ENCODE measurements at regions not wholly inside any gene's neighbourhood (a gene's known extent, or its start where the extent isn't known, plus 50 kb on each side); places are given as distances from the start of the nearest gene placed in this dataset.
"Not testable (repeated sequence)": the region's sequence is repeated elsewhere in the genome, so short reads cannot be mapped to it uniquely, and the experiment has no call there.

- H3K27me3 ChIP-seq (replicated peaks in 1 of 4; ENCODE audit: control extremely low read depth in 1 of 4, control insufficient read depth in 3 of 4, insufficient read depth in 4 of 4, low read length in 3 of 4): no peaks in the 10 kb centered on the region
- H3K9me3 ChIP-seq (ENCODE audit: control extremely low read depth in 1 of 3, control insufficient read depth in 2 of 3, insufficient read depth in 1 of 3, low read length in 2 of 3): no peaks in the 10 kb centered on the region
- no peak overlapping the region for H3K27ac Mint-ChIP-seq
- no peaks in the 10 kb centered on the region for H3K36me3 ChIP-seq (replicated peaks in 1 of 2; ENCODE audit: control extremely low read depth in 1 of 2, control insufficient read depth in 1 of 2, extremely low read depth in 1 of 2, insufficient read depth in 2 of 2, low read length in 1 of 2)
- WGBS (ENCODE audit: insufficient coverage): no CpG with 5 or more reads among the region's 1 CpG
- no peaks in the 10 kb centered on the region for H4K20me1 ChIP-seq (ENCODE audit: control insufficient read depth, insufficient read depth, low read length, poor library complexity, severe bottlenecking)
- no peak overlapping the region for H3K4me2 ChIP-seq (replicated peaks; ENCODE audit: low read depth, low read length, poor library complexity, severe bottlenecking)
- ChIA-PET POLR2A (no interaction called here), CTCF (no interaction called here)
- no peak overlapping the region for H3K4me3 Mint-ChIP-seq
- no peak for TF ChIP-seq CTCF (IDR thresholded peaks at IDR 0.05)
- no peak for TF ChIP-seq EZH2 (IDR thresholded peaks at IDR 0.05; ENCODE audit: borderline replicate concordance, insufficient read depth, low read depth, low read length, poor library complexity, severe bottlenecking)
- intact Hi-C loops (cut with micrococcal nuclease): no loop called here
- no peaks in the 10 kb centered on the region for H3K4me1 Mint-ChIP-seq
- H3K9me3 Mint-ChIP-seq (ENCODE audit: insufficient read depth): peaks cover 2% of the 10 kb centered on the region
- DNase-seq (no peak), ATAC-seq (ENCODE audit: low read depth) (no peak)
- H3K9ac ChIP-seq (ENCODE audit: low read length): no peak overlapping the region
- H3K4me3 ChIP-seq (ENCODE audit: control extremely low read depth in 1 of 5, extremely low read depth in 1 of 5, insufficient read depth in 1 of 5, low read depth in 2 of 5, low read length in 4 of 5): no peak overlapping the region
- no peaks in the 10 kb centered on the region for H3K4me1 ChIP-seq (ENCODE audit: control insufficient read depth in 2 of 2, insufficient read depth in 2 of 2, low read length in 2 of 2)
- no peaks in the 10 kb centered on the region for H3K79me2 ChIP-seq (ENCODE audit: control insufficient read depth, insufficient read depth, low read length)
- H3K27ac ChIP-seq (ENCODE audit: low read length in 2 of 2): no peak overlapping the region
- H3K27me3 Mint-ChIP-seq: no peaks in the 10 kb centered on the region
- H2AFZ ChIP-seq (ENCODE audit: insufficient read depth, low read depth, low read length, poor library complexity, severe bottlenecking): no peak overlapping the region
Measured at GRCh38 chr13:56752636-56753035, 388.1 kb upstream of the PRR20A start.

GRCh38 chr13:56755181-56755935 is 385.4 kb upstream of the PRR20A start:
- Histone ChIP-seq H3K9me3 (ENCODE audit: control extremely low read depth in 1 of 3, control insufficient read depth in 2 of 3, insufficient read depth in 1 of 3, low read length in 2 of 3) (peaks cover 0 to 3% (median 0%) of the 10 kb centered on the region in 3 donors), H3K4me1 (ENCODE audit: control insufficient read depth in 2 of 2, insufficient read depth in 2 of 2, low read length in 2 of 2) (no peaks in the 10 kb centered on the region), H3K36me3 (replicated peaks in 1 of 2; ENCODE audit: control extremely low read depth in 1 of 2, control insufficient read depth in 1 of 2, extremely low read depth in 1 of 2, insufficient read depth in 2 of 2, low read length in 1 of 2) (no peaks in the 10 kb centered on the region), H2AFZ (ENCODE audit: insufficient read depth, low read depth, low read length, poor library complexity, severe bottlenecking) (no peak overlapping the region), H3K4me3 (ENCODE audit: control extremely low read depth in 1 of 5, extremely low read depth in 1 of 5, insufficient read depth in 1 of 5, low read depth in 2 of 5, low read length in 4 of 5) (no peak overlapping the region), H3K27me3 (replicated peaks in 1 of 4; ENCODE audit: control extremely low read depth in 1 of 4, control insufficient read depth in 3 of 4, insufficient read depth in 4 of 4, low read length in 3 of 4) (no peaks in the 10 kb centered on the region), H3K4me2 (replicated peaks; ENCODE audit: low read depth, low read length, poor library complexity, severe bottlenecking) (no peak overlapping the region), H4K20me1 (ENCODE audit: control insufficient read depth, insufficient read depth, low read length, poor library complexity, severe bottlenecking) (no peaks in the 10 kb centered on the region), H3K79me2 (ENCODE audit: control insufficient read depth, insufficient read depth, low read length) (no peaks in the 10 kb centered on the region), H3K27ac (ENCODE audit: low read length in 2 of 2) (no peak overlapping the region), H3K9ac (ENCODE audit: low read length) (no peak overlapping the region)
- intact Hi-C loops (cut with micrococcal nuclease): no loop called here
- Mint-ChIP-seq H3K9me3 (ENCODE audit: insufficient read depth) (peaks cover 2% of the 10 kb centered on the region), H3K27ac (no peak overlapping the region), H3K27me3 (no peaks in the 10 kb centered on the region), H3K4me1 (no peaks in the 10 kb centered on the region), H3K4me3 (no peak overlapping the region)
- ChIA-PET CTCF (no interaction called here), POLR2A (no interaction called here)
- TF ChIP-seq CTCF (IDR thresholded peaks at IDR 0.05) (no peak), EZH2 (IDR thresholded peaks at IDR 0.05; ENCODE audit: borderline replicate concordance, insufficient read depth, low read depth, low read length, poor library complexity, severe bottlenecking) (no peak)
- WGBS (ENCODE audit: insufficient coverage): 86% methylated on average over 2 of the region's 3 CpGs
- ATAC-seq (ENCODE audit: low read depth) (no peak), DNase-seq (no peak)

GRCh38 chr13:56763333-56763732 is 377.4 kb upstream of the PRR20A start:
- H3K9ac ChIP-seq (ENCODE audit: low read length); H3K4me2 ChIP-seq (replicated peaks; ENCODE audit: low read depth, low read length, poor library complexity, severe bottlenecking); H3K4me1 ChIP-seq (ENCODE audit: control insufficient read depth in 2 of 2, insufficient read depth in 2 of 2, low read length in 2 of 2); H3K27me3 Mint-ChIP-seq; H3K36me3 ChIP-seq (replicated peaks in 1 of 2; ENCODE audit: control extremely low read depth in 1 of 2, control insufficient read depth in 1 of 2, extremely low read depth in 1 of 2, insufficient read depth in 2 of 2, low read length in 1 of 2); CTCF ChIA-PET; H3K4me3 Mint-ChIP-seq; H3K27ac Mint-ChIP-seq; H3K27ac ChIP-seq (ENCODE audit: low read length in 2 of 2); intact Hi-C loops (cut with micrococcal nuclease); H3K27me3 ChIP-seq (replicated peaks in 1 of 4; ENCODE audit: control extremely low read depth in 1 of 4, control insufficient read depth in 3 of 4, insufficient read depth in 4 of 4, low read length in 3 of 4); H3K4me3 ChIP-seq (ENCODE audit: control extremely low read depth in 1 of 5, extremely low read depth in 1 of 5, insufficient read depth in 1 of 5, low read depth in 2 of 5, low read length in 4 of 5); DNase-seq; ATAC-seq (ENCODE audit: low read depth); H2AFZ ChIP-seq (ENCODE audit: insufficient read depth, low read depth, low read length, poor library complexity, severe bottlenecking); H3K4me1 Mint-ChIP-seq; H4K20me1 ChIP-seq (ENCODE audit: control insufficient read depth, insufficient read depth, low read length, poor library complexity, severe bottlenecking); H3K79me2 ChIP-seq (ENCODE audit: control insufficient read depth, insufficient read depth, low read length); POLR2A ChIA-PET: not testable (repeated sequence)
- H3K9me3 Mint-ChIP-seq (ENCODE audit: insufficient read depth): peaks cover 17% of the 10 kb centered on the region
- 83% methylated on average over 1 of the region's 1 CpG for WGBS (ENCODE audit: insufficient coverage)
- peaks cover 0 to 13% (median 0%) of the 10 kb centered on the region in 3 donors for H3K9me3 ChIP-seq (ENCODE audit: control extremely low read depth in 1 of 3, control insufficient read depth in 2 of 3, insufficient read depth in 1 of 3, low read length in 2 of 3)

All from B cell (primary cell).